ENCODE measurements at regions not wholly inside any gene's neighbourhood (a gene's known extent, or its start where the extent isn't known, plus 50 kb on each side); places are given as distances from the start of the nearest gene placed in this dataset.
"Not testable (repeated sequence)": the region's sequence is repeated elsewhere in the genome, so short reads cannot be mapped to it uniquely, and the experiment has no call there.

GRCh38 chr13:107942030-107942617 is 273.2 kb downstream of the LIG4 start:
- no peaks in the 10 kb centered on the region for H3K9me3 ChIP-seq (ENCODE audit: low read depth, low read length)
- DNase-seq (ENCODE audit: low read depth, low spot score), result no peak
- H3K4me3 ChIP-seq, result no peak overlapping the region
- H3K9ac ChIP-seq (ENCODE audit: insufficient read length), result no peak overlapping the region
- H3K36me3 ChIP-seq (ENCODE audit: insufficient read depth, low read length), result no peaks in the 10 kb centered on the region
- H3K27ac ChIP-seq, result no peak overlapping the region
- TF ChIP-seq FOXP2 (optimal IDR thresholded peaks at IDR 0.05; ENCODE audit: control extremely low read depth, extremely low read length, insufficient read depth), result no peak
- no peak for TF ChIP-seq POLR2AphosphoS5 (IDR thresholded peaks at IDR 0.05; ENCODE audit: borderline replicate concordance, low read depth, low read length)
- TF ChIP-seq EZH2 (IDR thresholded peaks at IDR 0.05), result no peak

- no peak overlapping the region for H3K27ac ChIP-seq
- no peaks in the 10 kb centered on the region for H3K36me3 ChIP-seq (ENCODE audit: insufficient read depth, low read length)
- H3K4me3 ChIP-seq, result no peak overlapping the region
- no peak for DNase-seq (ENCODE audit: low read depth, low spot score)
- TF ChIP-seq POLR2AphosphoS5 (IDR thresholded peaks at IDR 0.05; ENCODE audit: borderline replicate concordance, low read depth, low read length) (no peak), EZH2 (IDR thresholded peaks at IDR 0.05) (no peak), FOXP2 (optimal IDR thresholded peaks at IDR 0.05; ENCODE audit: control extremely low read depth, extremely low read length, insufficient read depth) (no peak)
- no peak overlapping the region for H3K9ac ChIP-seq (ENCODE audit: insufficient read length)
- no peaks in the 10 kb centered on the region for H3K9me3 ChIP-seq (ENCODE audit: low read depth, low read length)
Observed at GRCh38 chr13:107941345-107942029, 273.8 kb downstream of the LIG4 start.

GRCh38 chr13:107937848-107938247 is 277.5 kb downstream of the LIG4 start:
- TF ChIP-seq POLR2AphosphoS5 (IDR thresholded peaks at IDR 0.05; ENCODE audit: borderline replicate concordance, low read depth, low read length), result no peak

DNA sequence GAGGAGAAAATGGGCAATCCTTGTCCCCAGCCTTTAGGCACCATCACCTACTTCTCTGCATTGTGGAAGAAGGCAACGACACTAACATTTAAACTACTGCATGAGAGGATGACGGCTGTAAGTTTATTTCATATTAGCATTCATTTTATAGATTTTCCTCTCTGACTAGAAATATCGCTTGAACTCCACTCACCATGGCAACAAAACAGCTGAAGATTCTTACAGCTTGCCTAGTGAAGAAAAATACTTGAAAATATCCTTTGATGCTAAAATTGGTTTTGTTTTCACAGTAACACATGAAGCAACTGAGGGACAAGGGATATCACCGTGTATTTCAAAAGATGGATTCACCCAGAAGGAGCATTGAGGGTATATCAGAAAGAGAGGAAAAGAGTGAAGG is 284.3 kb downstream of the LIG4 start:
- DNase-seq (ENCODE audit: low read depth, low spot score), result no peak
- TF ChIP-seq FOXP2 (optimal IDR thresholded peaks at IDR 0.05; ENCODE audit: control extremely low read depth, extremely low read length, insufficient read depth), result no peak
- no peak for TF ChIP-seq EZH2 (IDR thresholded peaks at IDR 0.05)
- TF ChIP-seq POLR2AphosphoS5 (IDR thresholded peaks at IDR 0.05; ENCODE audit: borderline replicate concordance, low read depth, low read length), result no peak
- H3K9ac ChIP-seq (ENCODE audit: insufficient read length), result no peak overlapping the region
- H3K9me3 ChIP-seq (ENCODE audit: low read depth, low read length), result no peaks in the 10 kb centered on the region
- no peak overlapping the region for H3K4me3 ChIP-seq
- no peaks in the 10 kb centered on the region for H3K36me3 ChIP-seq (ENCODE audit: insufficient read depth, low read length)
- H3K27ac ChIP-seq, result no peak overlapping the region

More at GRCh38 chr13:107937848-107938247, 277.5 kb downstream of the LIG4 start:
- H3K27ac ChIP-seq, result no peak overlapping the region
- no peaks in the 10 kb centered on the region for H3K9me3 ChIP-seq (ENCODE audit: low read depth, low read length)
- no peak for DNase-seq (ENCODE audit: low read depth, low spot score)
- no peak overlapping the region for H3K9ac ChIP-seq (ENCODE audit: insufficient read length)
- H3K36me3 ChIP-seq (ENCODE audit: insufficient read depth, low read length), result no peaks in the 10 kb centered on the region
- no peak overlapping the region for H3K4me3 ChIP-seq

DNA sequence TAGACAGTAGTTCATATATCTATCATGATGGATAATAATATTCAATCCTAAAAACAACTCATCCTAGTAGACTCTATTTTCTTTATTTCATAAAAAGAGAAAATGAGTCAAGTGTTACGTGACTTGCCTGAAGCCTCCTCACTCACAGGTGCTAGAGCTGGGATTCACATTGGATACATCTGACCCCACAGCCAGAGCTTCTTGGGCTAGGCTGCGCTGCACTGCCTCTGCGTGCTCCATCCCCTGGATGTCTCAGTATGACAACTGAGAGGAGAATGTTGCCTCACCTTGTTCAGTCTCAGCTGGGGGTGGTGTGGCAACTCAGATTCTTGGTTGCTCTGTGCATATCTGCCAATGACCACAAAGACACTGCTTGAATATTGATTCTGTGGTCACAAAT is 286.6 kb downstream of the LIG4 start:
- H3K27ac ChIP-seq, result no peak overlapping the region
- no peak for TF ChIP-seq FOXP2 (optimal IDR thresholded peaks at IDR 0.05; ENCODE audit: control extremely low read depth, extremely low read length, insufficient read depth)
- TF ChIP-seq EZH2 (IDR thresholded peaks at IDR 0.05), result no peak
- no peak for DNase-seq (ENCODE audit: low read depth, low spot score)
- no peak overlapping the region for H3K4me3 ChIP-seq
- no peaks in the 10 kb centered on the region for H3K36me3 ChIP-seq (ENCODE audit: insufficient read depth, low read length)
- no peak overlapping the region for H3K9ac ChIP-seq (ENCODE audit: insufficient read length)
- no peaks in the 10 kb centered on the region for H3K9me3 ChIP-seq (ENCODE audit: low read depth, low read length)

- TF ChIP-seq FOXP2 (optimal IDR thresholded peaks at IDR 0.05; ENCODE audit: control extremely low read depth, extremely low read length, insufficient read depth), result no peak
- no peak for TF ChIP-seq EZH2 (IDR thresholded peaks at IDR 0.05)
- no peak for TF ChIP-seq POLR2AphosphoS5 (IDR thresholded peaks at IDR 0.05; ENCODE audit: borderline replicate concordance, low read depth, low read length)
- no peak for DNase-seq (ENCODE audit: low read depth, low spot score)
- H3K9me3 ChIP-seq (ENCODE audit: low read depth, low read length), result no peaks in the 10 kb centered on the region
- H3K9ac ChIP-seq (ENCODE audit: insufficient read length), result no peak overlapping the region
- no peak overlapping the region for H3K4me3 ChIP-seq
- H3K36me3 ChIP-seq (ENCODE audit: insufficient read depth, low read length), result no peaks in the 10 kb centered on the region
- H3K27ac ChIP-seq, result no peak overlapping the region
Observed at GRCh38 chr13:107927557-107927956, 287.8 kb downstream of the LIG4 start.

GRCh38 chr13:107926515-107926914 is 288.8 kb downstream of the LIG4 start:
- H3K9me3 ChIP-seq (ENCODE audit: low read depth, low read length); DNase-seq (ENCODE audit: low read depth, low spot score); H3K9ac ChIP-seq (ENCODE audit: insufficient read length); H3K4me3 ChIP-seq; H3K27ac ChIP-seq; H3K36me3 ChIP-seq (ENCODE audit: insufficient read depth, low read length): not testable (repeated sequence)

- not testable (repeated sequence) for DNase-seq (ENCODE audit: low read depth, low spot score); H3K36me3 ChIP-seq (ENCODE audit: insufficient read depth, low read length); H3K9me3 ChIP-seq (ENCODE audit: low read depth, low read length); H3K27ac ChIP-seq; H3K4me3 ChIP-seq; H3K9ac ChIP-seq (ENCODE audit: insufficient read length)
Observed at GRCh38 chr13:107916902-107917301, 298.4 kb downstream of the LIG4 start.

DNA sequence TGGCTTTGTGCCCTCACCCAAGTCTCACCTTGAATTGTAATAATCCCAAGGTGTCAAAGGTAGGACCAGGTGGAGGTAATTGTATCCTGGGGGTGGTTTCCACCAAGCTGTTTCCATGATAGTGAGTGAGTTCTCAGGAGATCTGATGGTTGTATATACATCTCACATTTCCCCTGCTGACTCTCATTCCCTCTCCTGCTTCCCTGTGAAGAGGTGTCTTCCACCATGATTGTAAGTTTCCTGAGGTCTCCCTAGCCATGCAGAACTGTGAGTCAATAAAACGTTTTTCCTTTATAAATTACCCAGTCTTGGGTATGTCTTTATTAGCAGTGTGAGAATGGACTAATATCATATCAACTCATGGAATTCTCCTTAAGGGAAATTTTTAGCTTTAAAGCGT is 302.6 kb downstream of the LIG4 start:
- TF ChIP-seq FOXP2 (optimal IDR thresholded peaks at IDR 0.05; ENCODE audit: control extremely low read depth, extremely low read length, insufficient read depth), result no peak
- no peak for TF ChIP-seq EZH2 (IDR thresholded peaks at IDR 0.05)
- TF ChIP-seq POLR2AphosphoS5 (IDR thresholded peaks at IDR 0.05; ENCODE audit: borderline replicate concordance, low read depth, low read length), result no peak
- H3K27ac ChIP-seq, result no peak overlapping the region
- no peak overlapping the region for H3K4me3 ChIP-seq
- no peak overlapping the region for H3K9ac ChIP-seq (ENCODE audit: insufficient read length)
- H3K36me3 ChIP-seq (ENCODE audit: insufficient read depth, low read length), result no peaks in the 10 kb centered on the region
- no peak for DNase-seq (ENCODE audit: low read depth, low spot score)
- no peaks in the 10 kb centered on the region for H3K9me3 ChIP-seq (ENCODE audit: low read depth, low read length)

Measured in SK-N-MC (cell line).